Stomach (tissue), 4 donors: ENCODE measurements at regions not wholly inside any gene's neighbourhood (a gene's known extent, or its start where the extent isn't known, plus 50 kb on each side); places are given as distances from the start of the nearest gene placed in this dataset.

ENCODE experiments used
- POLR2A ChIP-seq, 4 donors: fragments of 450-650 bp; IDR thresholded peaks; one replicate each; pipeline ENCODE4 v1.6.1; 2016; ENCODE audit warnings: antibody characterized with exemption in 4 of 4, control low read depth in 2 of 4, mild to moderate bottlenecking in 1 of 4, moderate library complexity in 1 of 4
- TF ChIP-seq, protein P1 (sequence below), 7 experiments: fragments of 450-650 bp in 4 of 7; fragments of 200-600 bp in 3 of 7; sonication (generic) in 3 of 7; IDR thresholded peaks; one replicate each; pipeline ENCODE4 v1.5.1; 2016 to 2019; ENCODE audit warnings: antibody characterized with exemption in 7 of 7, control low read depth in 2 of 7, mild to moderate bottlenecking in 1 of 7

DNA sequence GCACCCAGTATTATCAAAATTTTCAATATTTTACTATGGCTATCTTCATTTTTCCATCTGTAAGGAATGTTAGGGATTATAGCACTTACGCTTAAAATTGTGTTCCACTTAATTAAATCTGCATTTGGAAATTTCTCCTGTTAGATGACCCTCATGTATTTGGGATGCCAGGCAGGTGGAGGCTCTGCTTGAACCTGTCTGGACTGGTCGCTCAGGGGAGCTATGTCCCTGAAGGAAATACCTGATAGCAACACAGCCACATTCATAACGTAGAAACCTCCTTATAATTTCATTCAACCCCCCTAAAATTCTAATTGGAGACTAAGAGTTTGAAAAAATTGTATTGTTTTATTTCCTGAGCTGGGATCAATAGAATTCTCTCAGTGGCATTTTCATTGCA is 636.0 kb upstream of the MMS22L start:
- TF ChIP-seq, protein P1, sequence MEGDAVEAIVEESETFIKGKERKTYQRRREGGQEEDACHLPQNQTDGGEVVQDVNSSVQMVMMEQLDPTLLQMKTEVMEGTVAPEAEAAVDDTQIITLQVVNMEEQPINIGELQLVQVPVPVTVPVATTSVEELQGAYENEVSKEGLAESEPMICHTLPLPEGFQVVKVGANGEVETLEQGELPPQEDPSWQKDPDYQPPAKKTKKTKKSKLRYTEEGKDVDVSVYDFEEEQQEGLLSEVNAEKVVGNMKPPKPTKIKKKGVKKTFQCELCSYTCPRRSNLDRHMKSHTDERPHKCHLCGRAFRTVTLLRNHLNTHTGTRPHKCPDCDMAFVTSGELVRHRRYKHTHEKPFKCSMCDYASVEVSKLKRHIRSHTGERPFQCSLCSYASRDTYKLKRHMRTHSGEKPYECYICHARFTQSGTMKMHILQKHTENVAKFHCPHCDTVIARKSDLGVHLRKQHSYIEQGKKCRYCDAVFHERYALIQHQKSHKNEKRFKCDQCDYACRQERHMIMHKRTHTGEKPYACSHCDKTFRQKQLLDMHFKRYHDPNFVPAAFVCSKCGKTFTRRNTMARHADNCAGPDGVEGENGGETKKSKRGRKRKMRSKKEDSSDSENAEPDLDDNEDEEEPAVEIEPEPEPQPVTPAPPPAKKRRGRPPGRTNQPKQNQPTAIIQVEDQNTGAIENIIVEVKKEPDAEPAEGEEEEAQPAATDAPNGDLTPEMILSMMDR (IDR thresholded peaks at IDR 0.05), result no peak
- no peak for TF ChIP-seq POLR2A (IDR thresholded peaks at IDR 0.05)
